ENCODE measurements at regions not wholly inside any gene's neighbourhood (a gene's known extent, or its start where the extent isn't known, plus 50 kb on each side); places are given as distances from the start of the nearest gene placed in this dataset.
"Not testable (repeated sequence)": the region's sequence is repeated elsewhere in the genome, so short reads cannot be mapped to it uniquely, and the experiment has no call there.

GRCh38 chr2:6103949-6104348, 411.8 kb downstream of the SOX11 start:
- Mint-ChIP-seq H3K27me3 (ENCODE audit: low read depth) (no peaks in the 10 kb centered on the region), H3K9me3 (ENCODE audit: insufficient read depth) (no peaks in the 10 kb centered on the region), H3K4me1 (ENCODE audit: low read depth) (no peaks in the 10 kb centered on the region), H3K27ac (no peak overlapping the region), H3K36me3 (ENCODE audit: low read depth) (no peaks in the 10 kb centered on the region), H3K4me3 (no peak overlapping the region)
- POLR2A ChIA-PET = no interaction called here
- CTCF ChIA-PET = no interaction called here
- ATAC-seq (no peak), DNase-seq (no peak)

GRCh38 chr2:6107290-6107689, 415.1 kb downstream of the SOX11 start:
- no peaks in the 10 kb centered on the region for H3K36me3 Mint-ChIP-seq (ENCODE audit: low read depth)
- no peak for DNase-seq
- ChIA-PET POLR2A (no interaction called here), CTCF (no interaction called here)
- no peak overlapping the region for H3K4me3 Mint-ChIP-seq
- no peaks in the 10 kb centered on the region for H3K9me3 Mint-ChIP-seq (ENCODE audit: insufficient read depth)
- H3K27me3 Mint-ChIP-seq (ENCODE audit: low read depth) = no peaks in the 10 kb centered on the region
- no peak for ATAC-seq
- H3K27ac Mint-ChIP-seq = no peak overlapping the region
- H3K4me1 Mint-ChIP-seq (ENCODE audit: low read depth) = no peaks in the 10 kb centered on the region

- DNase-seq (no peak), ATAC-seq (no peak)
- no peaks in the 10 kb centered on the region for H3K4me1 Mint-ChIP-seq (ENCODE audit: low read depth)
- no peaks in the 10 kb centered on the region for H3K27me3 Mint-ChIP-seq (ENCODE audit: low read depth)
- no peak overlapping the region for H3K27ac Mint-ChIP-seq
- no peaks in the 10 kb centered on the region for H3K9me3 Mint-ChIP-seq (ENCODE audit: insufficient read depth)
- ChIA-PET CTCF (no interaction called here), POLR2A (no interaction called here)
- no peaks in the 10 kb centered on the region for H3K36me3 Mint-ChIP-seq (ENCODE audit: low read depth)
- H3K4me3 Mint-ChIP-seq = no peak overlapping the region
These were observed 417.6 kb downstream of the SOX11 start for GRCh38 chr2:6109831-6110230.

GRCh38 chr2:6111781-6112261, 419.6 kb downstream of the SOX11 start:
- ATAC-seq (no peak), DNase-seq (no peak)
- POLR2A ChIA-PET = no interaction called here
- Mint-ChIP-seq H3K27ac (no peak overlapping the region), H3K4me1 (ENCODE audit: low read depth) (no peaks in the 10 kb centered on the region), H3K9me3 (ENCODE audit: insufficient read depth) (no peaks in the 10 kb centered on the region), H3K36me3 (ENCODE audit: low read depth) (no peaks in the 10 kb centered on the region), H3K4me3 (no peak overlapping the region), H3K27me3 (ENCODE audit: low read depth) (no peaks in the 10 kb centered on the region)
- CTCF ChIA-PET = no interaction called here

- DNase-seq = no peak
- ChIA-PET CTCF (no interaction called here), POLR2A (no interaction called here)
- no peak for ATAC-seq
- no peak overlapping the region for H3K27ac Mint-ChIP-seq
- no peaks in the 10 kb centered on the region for H3K27me3 Mint-ChIP-seq (ENCODE audit: low read depth)
- no peaks in the 10 kb centered on the region for H3K4me1 Mint-ChIP-seq (ENCODE audit: low read depth)
- H3K4me3 Mint-ChIP-seq = no peak overlapping the region
- H3K9me3 Mint-ChIP-seq (ENCODE audit: insufficient read depth) = no peaks in the 10 kb centered on the region
- H3K36me3 Mint-ChIP-seq (ENCODE audit: low read depth) = no peaks in the 10 kb centered on the region
These were observed 421.6 kb downstream of the SOX11 start for GRCh38 chr2:6113786-6114185.

- DNase-seq (no peak), ATAC-seq (no peak)
- Mint-ChIP-seq H3K4me3 (no peak overlapping the region), H3K4me1 (ENCODE audit: low read depth) (no peaks in the 10 kb centered on the region), H3K36me3 (ENCODE audit: low read depth) (no peaks in the 10 kb centered on the region), H3K9me3 (ENCODE audit: insufficient read depth) (no peaks in the 10 kb centered on the region), H3K27ac (no peak overlapping the region), H3K27me3 (ENCODE audit: low read depth) (no peaks in the 10 kb centered on the region)
- ChIA-PET POLR2A (no interaction called here), CTCF (no interaction called here)
These were observed 435.5 kb downstream of the SOX11 start for GRCh38 chr2:6127718-6128117.

GRCh38 chr2:6139142-6139541, 447.0 kb downstream of the SOX11 start:
- no peaks in the 10 kb centered on the region for H3K36me3 Mint-ChIP-seq (ENCODE audit: low read depth)
- no peaks in the 10 kb centered on the region for H3K27me3 Mint-ChIP-seq (ENCODE audit: low read depth)
- no peak for ATAC-seq
- no peak overlapping the region for H3K4me3 Mint-ChIP-seq
- ChIA-PET POLR2A (no interaction called here), CTCF (no interaction called here)
- no peaks in the 10 kb centered on the region for H3K4me1 Mint-ChIP-seq (ENCODE audit: low read depth)
- no peak overlapping the region for H3K27ac Mint-ChIP-seq
- peaks cover 6% of the 10 kb centered on the region for H3K9me3 Mint-ChIP-seq (ENCODE audit: insufficient read depth)
- DNase-seq = no peak

- Mint-ChIP-seq H3K27me3 (ENCODE audit: low read depth) (no peaks in the 10 kb centered on the region), H3K4me3 (no peak overlapping the region), H3K36me3 (ENCODE audit: low read depth) (no peaks in the 10 kb centered on the region), H3K9me3 (ENCODE audit: insufficient read depth) (peaks cover 8% of the 10 kb centered on the region), H3K27ac (no peak overlapping the region), H3K4me1 (ENCODE audit: low read depth) (no peaks in the 10 kb centered on the region)
- DNase-seq (no peak), ATAC-seq (no peak)
- ChIA-PET POLR2A (no interaction called here), CTCF (no interaction called here)
These were observed 447.7 kb downstream of the SOX11 start for GRCh38 chr2:6139916-6140315.

- no peak for DNase-seq
- ChIA-PET POLR2A (no interaction called here), CTCF (no interaction called here)
- Mint-ChIP-seq H3K9me3 (ENCODE audit: insufficient read depth) (peaks cover 12% of the 10 kb centered on the region), H3K4me3 (no peak overlapping the region), H3K4me1 (ENCODE audit: low read depth) (no peaks in the 10 kb centered on the region), H3K27me3 (ENCODE audit: low read depth) (no peaks in the 10 kb centered on the region), H3K27ac (no peak overlapping the region), H3K36me3 (ENCODE audit: low read depth) (no peaks in the 10 kb centered on the region)
- ATAC-seq = no peak
These were observed 448.3 kb downstream of the SOX11 start for GRCh38 chr2:6140509-6140908.

GRCh38 chr2:6143812-6144211, 451.6 kb downstream of the SOX11 start:
- CTCF ChIA-PET = no interaction called here
- Mint-ChIP-seq H3K9me3 (ENCODE audit: insufficient read depth) (peaks cover 5% of the 10 kb centered on the region), H3K4me3 (no peak overlapping the region), H3K27me3 (ENCODE audit: low read depth) (no peaks in the 10 kb centered on the region), H3K4me1 (ENCODE audit: low read depth) (no peaks in the 10 kb centered on the region), H3K36me3 (ENCODE audit: low read depth) (no peaks in the 10 kb centered on the region), H3K27ac (no peak overlapping the region)
- DNase-seq = no peak
- no peak for ATAC-seq
- POLR2A ChIA-PET = no interaction called here

- ATAC-seq; H3K36me3 Mint-ChIP-seq (ENCODE audit: low read depth); H3K4me3 Mint-ChIP-seq; H3K4me1 Mint-ChIP-seq (ENCODE audit: low read depth); H3K9me3 Mint-ChIP-seq (ENCODE audit: insufficient read depth); H3K27me3 Mint-ChIP-seq (ENCODE audit: low read depth); POLR2A ChIA-PET; H3K27ac Mint-ChIP-seq; DNase-seq; CTCF ChIA-PET: not testable (repeated sequence)
These were observed 455.0 kb downstream of the SOX11 start for GRCh38 chr2:6147215-6147614.

GRCh38 chr2:6148882-6149281, 456.7 kb downstream of the SOX11 start:
- Mint-ChIP-seq H3K27me3 (ENCODE audit: low read depth) (no peaks in the 10 kb centered on the region), H3K27ac (no peak overlapping the region), H3K36me3 (ENCODE audit: low read depth) (no peaks in the 10 kb centered on the region), H3K4me1 (ENCODE audit: low read depth) (no peaks in the 10 kb centered on the region), H3K4me3 (no peak overlapping the region), H3K9me3 (ENCODE audit: insufficient read depth) (peaks cover 5% of the 10 kb centered on the region)
- CTCF ChIA-PET = no interaction called here
- no peak for ATAC-seq
- no peak for DNase-seq
- POLR2A ChIA-PET = no interaction called here

- Mint-ChIP-seq H3K9me3 (ENCODE audit: insufficient read depth) (no peaks in the 10 kb centered on the region), H3K27me3 (ENCODE audit: low read depth) (no peaks in the 10 kb centered on the region), H3K27ac (no peak overlapping the region), H3K36me3 (ENCODE audit: low read depth) (no peaks in the 10 kb centered on the region), H3K4me1 (ENCODE audit: low read depth) (no peaks in the 10 kb centered on the region), H3K4me3 (no peak overlapping the region)
- ChIA-PET POLR2A (no interaction called here), CTCF (no interaction called here)
- ATAC-seq (no peak), DNase-seq (no peak)
These were observed 467.4 kb downstream of the SOX11 start for GRCh38 chr2:6159606-6160005.

Data from activated CD8-positive, alpha-beta T cell treated with anti-CD3 and anti-CD28 coated beads, Interleukin-2, amount 10 ng/mL, durations not matched to agents 7 days and 5 days (primary cell).